ENCODE measurements at regions not wholly inside any gene's neighbourhood (a gene's known extent, or its start where the extent isn't known, plus 50 kb on each side); places are given as distances from the start of the nearest gene placed in this dataset.

DNA sequence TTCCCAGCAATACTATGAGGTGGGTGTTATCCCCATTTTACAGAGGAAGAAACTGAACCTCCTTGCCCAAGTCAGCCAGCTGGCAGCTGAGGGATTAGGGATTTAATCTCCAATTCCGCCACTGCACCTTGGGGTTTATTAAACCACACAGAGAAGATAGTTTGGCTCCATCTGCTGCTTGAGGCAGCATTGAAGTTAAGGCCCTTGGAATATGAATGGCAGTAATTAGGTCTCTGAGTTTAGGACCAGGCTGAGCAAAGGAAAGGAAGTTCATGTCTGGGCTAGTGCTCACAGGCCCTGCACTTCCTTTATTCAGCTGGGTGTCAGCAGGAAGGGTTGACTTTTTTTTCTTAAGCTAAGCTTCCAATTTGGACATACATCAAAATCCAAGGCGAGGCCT lies 86.9 kb upstream of the GDNF start:
- Mint-ChIP-seq H3K4me3 (no peak overlapping the region), H3K27ac (no peak overlapping the region), H3K27me3 (ENCODE audit: low read depth in 3 of 3) (peaks cover 3 to 9% (median 8%) of the 10 kb centered on the region in 3 donors), H3K36me3 (no peaks in the 10 kb centered on the region), H3K9me3 (peaks cover 0 to 7% (median 4%) of the 10 kb centered on the region in 7 donors), H3K4me1 (peaks cover 5% of the 10 kb centered on the region)
- H3K36me3 ChIP-seq (replicated peaks in 1 of 2; ENCODE audit: control insufficient read depth in 1 of 2, insufficient read depth in 2 of 2, low read length in 2 of 2) = no peaks in the 10 kb centered on the region
- H3K9me3 ChIP-seq (replicated peaks in 1 of 2; ENCODE audit: control insufficient read depth in 1 of 2, insufficient read depth in 1 of 2, low read length in 2 of 2) = no peaks in the 10 kb centered on the region
- intact Hi-C loops (cut with micrococcal nuclease) = no loop called here
- H3K27ac ChIP-seq (ENCODE audit: low read depth in 1 of 2, low read length in 2 of 2) = no peak overlapping the region
- TF ChIP-seq, protein P1, sequence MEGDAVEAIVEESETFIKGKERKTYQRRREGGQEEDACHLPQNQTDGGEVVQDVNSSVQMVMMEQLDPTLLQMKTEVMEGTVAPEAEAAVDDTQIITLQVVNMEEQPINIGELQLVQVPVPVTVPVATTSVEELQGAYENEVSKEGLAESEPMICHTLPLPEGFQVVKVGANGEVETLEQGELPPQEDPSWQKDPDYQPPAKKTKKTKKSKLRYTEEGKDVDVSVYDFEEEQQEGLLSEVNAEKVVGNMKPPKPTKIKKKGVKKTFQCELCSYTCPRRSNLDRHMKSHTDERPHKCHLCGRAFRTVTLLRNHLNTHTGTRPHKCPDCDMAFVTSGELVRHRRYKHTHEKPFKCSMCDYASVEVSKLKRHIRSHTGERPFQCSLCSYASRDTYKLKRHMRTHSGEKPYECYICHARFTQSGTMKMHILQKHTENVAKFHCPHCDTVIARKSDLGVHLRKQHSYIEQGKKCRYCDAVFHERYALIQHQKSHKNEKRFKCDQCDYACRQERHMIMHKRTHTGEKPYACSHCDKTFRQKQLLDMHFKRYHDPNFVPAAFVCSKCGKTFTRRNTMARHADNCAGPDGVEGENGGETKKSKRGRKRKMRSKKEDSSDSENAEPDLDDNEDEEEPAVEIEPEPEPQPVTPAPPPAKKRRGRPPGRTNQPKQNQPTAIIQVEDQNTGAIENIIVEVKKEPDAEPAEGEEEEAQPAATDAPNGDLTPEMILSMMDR (IDR thresholded peaks at IDR 0.05) = no peak
- DNase-seq = no peak
- WGBS (ENCODE audit: insufficient coverage) = 100% methylated on average over 1 of the region's 2 CpGs
- no peaks in the 10 kb centered on the region for H3K4me1 ChIP-seq (ENCODE audit: control insufficient read depth in 1 of 2, insufficient read depth in 2 of 2, low read length in 2 of 2)
- no peaks in the 10 kb centered on the region for H3K79me2 ChIP-seq (ENCODE audit: insufficient read depth, low read length)
- no peaks in the 10 kb centered on the region for H4K20me1 ChIP-seq (ENCODE audit: insufficient read depth, low read length)
- no peak overlapping the region for H3K9ac ChIP-seq (ENCODE audit: insufficient read depth, low read length, poor library complexity, severe bottlenecking)
- H3K4me2 ChIP-seq (replicated peaks; ENCODE audit: extremely low read depth, low read length, poor library complexity, severe bottlenecking) = no peak overlapping the region
- no peak overlapping the region for H2AFZ ChIP-seq (ENCODE audit: insufficient read depth, low read depth, low read length, poor library complexity, severe bottlenecking)
- H3K4me3 ChIP-seq (replicated peaks in 1 of 3; ENCODE audit: low read depth in 2 of 3, low read length in 3 of 3) = no peak overlapping the region
- H3K27me3 ChIP-seq (ENCODE audit: control insufficient read depth in 2 of 2, insufficient read depth in 2 of 2, low read length in 2 of 2) = peaks cover 0 to 4% of the 10 kb centered on the region in 2 donors

DNA sequence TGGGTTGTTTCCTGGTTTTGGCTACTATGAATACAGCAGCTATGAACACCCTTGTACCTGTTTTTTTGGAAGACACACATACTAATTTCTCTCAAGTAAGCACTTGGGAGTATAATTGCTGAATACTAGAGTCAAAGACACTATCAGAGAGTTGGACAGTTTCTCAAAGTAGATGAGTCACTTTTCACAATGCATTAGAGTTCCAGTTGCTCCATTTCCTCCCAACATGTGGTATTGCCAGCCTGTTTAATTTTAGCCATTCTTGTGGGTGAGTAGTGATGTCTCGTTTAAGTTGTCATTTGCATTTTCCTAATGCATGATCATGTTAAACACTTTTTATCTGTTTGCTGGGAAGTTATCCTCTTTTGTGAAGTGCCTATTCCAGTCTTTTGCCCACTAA lies 81.6 kb upstream of the GDNF start:
- no peak overlapping the region for H3K4me2 ChIP-seq (replicated peaks; ENCODE audit: extremely low read depth, low read length, poor library complexity, severe bottlenecking)
- no peaks in the 10 kb centered on the region for H4K20me1 ChIP-seq (ENCODE audit: insufficient read depth, low read length)
- H3K9ac ChIP-seq (ENCODE audit: insufficient read depth, low read length, poor library complexity, severe bottlenecking) = no peak overlapping the region
- Mint-ChIP-seq H3K36me3 (no peaks in the 10 kb centered on the region), H3K27me3 (ENCODE audit: low read depth in 3 of 3) (peaks cover 4 to 9% (median 5%) of the 10 kb centered on the region in 3 donors), H3K27ac (no peak overlapping the region), H3K9me3 (peaks cover 0 to 9% (median 4%) of the 10 kb centered on the region in 7 donors), H3K4me1 (no peaks in the 10 kb centered on the region), H3K4me3 (no peak overlapping the region)
- no peaks in the 10 kb centered on the region for H3K4me1 ChIP-seq (ENCODE audit: control insufficient read depth in 1 of 2, insufficient read depth in 2 of 2, low read length in 2 of 2)
- peaks cover 0 to 4% of the 10 kb centered on the region in 2 donors for H3K27me3 ChIP-seq (ENCODE audit: control insufficient read depth in 2 of 2, insufficient read depth in 2 of 2, low read length in 2 of 2)
- no peak overlapping the region for H3K27ac ChIP-seq (ENCODE audit: low read depth in 1 of 2, low read length in 2 of 2)
- intact Hi-C loops (cut with micrococcal nuclease) = no loop called here
- no peak for DNase-seq
- no peaks in the 10 kb centered on the region for H3K36me3 ChIP-seq (replicated peaks in 1 of 2; ENCODE audit: control insufficient read depth in 1 of 2, insufficient read depth in 2 of 2, low read length in 2 of 2)
- no peaks in the 10 kb centered on the region for H3K9me3 ChIP-seq (replicated peaks in 1 of 2; ENCODE audit: control insufficient read depth in 1 of 2, insufficient read depth in 1 of 2, low read length in 2 of 2)
- TF ChIP-seq, protein P1 (IDR thresholded peaks at IDR 0.05) = no peak
- no peak overlapping the region for H2AFZ ChIP-seq (ENCODE audit: insufficient read depth, low read depth, low read length, poor library complexity, severe bottlenecking)
- no peak overlapping the region for H3K4me3 ChIP-seq (replicated peaks in 1 of 3; ENCODE audit: low read depth in 2 of 3, low read length in 3 of 3)
- no CpG with 5 or more reads among the region's 1 CpG for WGBS (ENCODE audit: insufficient coverage)
- no peaks in the 10 kb centered on the region for H3K79me2 ChIP-seq (ENCODE audit: insufficient read depth, low read length)

Measured in CD14-positive monocyte (primary cell).